SK-N-MC (cell line): ENCODE measurements at regions not wholly inside any gene's neighbourhood (a gene's known extent, or its start where the extent isn't known, plus 50 kb on each side); places are given as distances from the start of the nearest gene placed in this dataset.

Experiments used
- EZH2 ChIP-seq: fragments of 200-600 bp; sonication (generic); IDR thresholded peaks from one replicate; pipeline ENCODE4 v1.6.1; 2017; ENCODE audit warnings: antibody characterized with exemption
- POLR2AphosphoS5 ChIP-seq: IDR thresholded peaks from 2 replicates; pipeline ENCODE4 v1.6.1; 2012; ENCODE audit warnings: mild to moderate bottlenecking, low read depth, low read length, borderline replicate concordance

GRCh38 chr5:74408150-74409043, 232.1 kb downstream of the ENC1 start:
- TF ChIP-seq POLR2AphosphoS5 (no peak), EZH2 (no peak)
